ENCODE measurements at regions not wholly inside any gene's neighbourhood (a gene's known extent, or its start where the extent isn't known, plus 50 kb on each side); places are given as distances from the start of the nearest gene placed in this dataset.

- Histone ChIP-seq H4K91ac (replicated peaks; ENCODE audit: insufficient read length, low read length) (no peak overlapping the region), H3K36me3 (ENCODE audit: control insufficient read depth in 2 of 4, insufficient read depth in 4 of 4, low read length in 3 of 4) (no peaks in the 10 kb centered on the region), H3K9ac (replicated peaks in 1 of 4; ENCODE audit: extremely low read depth in 1 of 4, low read depth in 3 of 4, low read length in 3 of 4) (no peak overlapping the region), H4K5ac (ENCODE audit: insufficient read length, low read depth, low read length) (no peak overlapping the region), H3K27ac (ENCODE audit: low read depth, low read length) (no peak overlapping the region), H3K4me2 (ENCODE audit: insufficient read depth in 1 of 2, low read depth in 2 of 2, low read length in 2 of 2) (no peak overlapping the region), H2BK120ac (replicated peaks; ENCODE audit: low read depth, low read length) (no peak overlapping the region), H2AFZ (ENCODE audit: low read length) (no peak overlapping the region), H3K4me3 (ENCODE audit: extremely low read depth in 1 of 4, insufficient read depth in 2 of 4, low read depth in 3 of 4, low read length in 4 of 4) (no peak overlapping the region), H3K23ac (ENCODE audit: insufficient read length) (no peak overlapping the region), H3K4me1 (replicated peaks in 1 of 4; ENCODE audit: control insufficient read depth in 3 of 4, insufficient read depth in 4 of 4, low read length in 3 of 4) (no peaks in the 10 kb centered on the region), H4K20me1 (replicated peaks in 1 of 2; ENCODE audit: control insufficient read depth in 1 of 2, insufficient read depth in 2 of 2, low read length in 2 of 2) (no peaks in the 10 kb centered on the region), H2BK15ac (ENCODE audit: low read length) (no peak overlapping the region; the same call in 1 of the 2 replicates), H3K79me2 (ENCODE audit: control insufficient read depth in 1 of 2, insufficient read depth in 2 of 2, low read length in 2 of 2) (no peaks in the 10 kb centered on the region), H4K8ac (ENCODE audit: extremely low read depth, insufficient read depth, low read length) (no peak overlapping the region), H3K23me2 (ENCODE audit: low read depth, low read length) (no peaks in the 10 kb centered on the region), H2AK5ac (ENCODE audit: low read depth, low read length) (no peak overlapping the region), H3K4ac (replicated peaks; ENCODE audit: insufficient read length, low read depth, low read length) (no peak overlapping the region), H3K18ac (ENCODE audit: extremely low read depth, low read length) (no peak overlapping the region), H2BK12ac (ENCODE audit: low read depth, low read length) (no peak overlapping the region), H3K9me3 (ENCODE audit: insufficient read depth in 2 of 2, low read depth in 1 of 2, low read length in 1 of 2) (no peaks in the 10 kb centered on the region), H3K56ac (replicated peaks; ENCODE audit: insufficient read length, low read depth, low read length) (no peak overlapping the region), H2BK5ac (ENCODE audit: low read depth, low read length) (no peak overlapping the region), H3K79me1 (ENCODE audit: low read depth, low read length) (no peaks in the 10 kb centered on the region), H2BK20ac (ENCODE audit: low read length) (no peak overlapping the region), H3K27me3 (replicated peaks in 1 of 4; ENCODE audit: control insufficient read depth in 3 of 4, extremely low read depth in 1 of 4, insufficient read depth in 3 of 4, low read length in 3 of 4) (no peaks in the 10 kb centered on the region), H3K14ac (ENCODE audit: insufficient read length) (no peak overlapping the region)
- ChIA-PET CTCF (ENCODE audit: partially characterized antibody) (interaction anchor here (0.5 to 1.1 kb wide), 2 partner anchors 10 to 94 kb away, joined by 3 to 5 read pairs; no protein-coding TSS in a partner anchor), POLR2A (ENCODE audit: partially characterized antibody) (no interaction called here)
- DNase-seq (ENCODE audit: low read depth in 1 of 2, low spot score in 2 of 2) (no peak), FAIRE-seq (no peak)
- TF ChIP-seq, protein P1, sequence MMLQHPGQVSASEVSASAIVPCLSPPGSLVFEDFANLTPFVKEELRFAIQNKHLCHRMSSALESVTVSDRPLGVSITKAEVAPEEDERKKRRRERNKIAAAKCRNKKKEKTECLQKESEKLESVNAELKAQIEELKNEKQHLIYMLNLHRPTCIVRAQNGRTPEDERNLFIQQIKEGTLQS (IDR thresholded peaks at IDR 0.05; ENCODE audit: insufficient read depth, low read depth, low read length), result no peak
- TF ChIP-seq KDM4A (IDR thresholded peaks at IDR 0.05; ENCODE audit: low read depth, low read length, severe bottlenecking), result no peak
- TF ChIP-seq EGR1 (IDR thresholded peaks at IDR 0.05; ENCODE audit: borderline replicate concordance, low read depth, low read length), result no peak
- TF ChIP-seq, protein P2, sequence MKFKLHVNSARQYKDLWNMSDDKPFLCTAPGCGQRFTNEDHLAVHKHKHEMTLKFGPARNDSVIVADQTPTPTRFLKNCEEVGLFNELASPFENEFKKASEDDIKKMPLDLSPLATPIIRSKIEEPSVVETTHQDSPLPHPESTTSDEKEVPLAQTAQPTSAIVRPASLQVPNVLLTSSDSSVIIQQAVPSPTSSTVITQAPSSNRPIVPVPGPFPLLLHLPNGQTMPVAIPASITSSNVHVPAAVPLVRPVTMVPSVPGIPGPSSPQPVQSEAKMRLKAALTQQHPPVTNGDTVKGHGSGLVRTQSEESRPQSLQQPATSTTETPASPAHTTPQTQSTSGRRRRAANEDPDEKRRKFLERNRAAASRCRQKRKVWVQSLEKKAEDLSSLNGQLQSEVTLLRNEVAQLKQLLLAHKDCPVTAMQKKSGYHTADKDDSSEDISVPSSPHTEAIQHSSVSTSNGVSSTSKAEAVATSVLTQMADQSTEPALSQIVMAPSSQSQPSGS (IDR thresholded peaks at IDR 0.05; ENCODE audit: low read length), result no peak
- 88% methylated on average over 2 of the region's 2 CpGs; no CpG with 5 or more reads in 1 of the 2 experiments for WGBS, 2 experiments (ENCODE audit: extremely low coverage in 1 of 2, insufficient coverage in 1 of 2, insufficient read length in 1 of 2, insufficient replicate concordance in 2 of 2, low coverage in 1 of 2, low lambda C conversion rate in 2 of 2, missing lambda C conversion rate in 1 of 2)
These were observed 315.3 kb downstream of the ADRA2A start for GRCh38 chr10:111392159-111392558.

Data from H1 (cell line).